Endothelial cell of umbilical vein (primary cell): ENCODE measurements at regions not wholly inside any gene's neighbourhood (a gene's known extent, or its start where the extent isn't known, plus 50 kb on each side); places are given as distances from the start of the nearest gene placed in this dataset.
"Not testable (repeated sequence)": the region's sequence is repeated elsewhere in the genome, so short reads cannot be mapped to it uniquely, and the experiment has no call there.

Experiments
- BruUV-seq: library from RNA; stranded (reverse); fragments of 400-500 nt; replicated peaks from 2 replicates; lab custom pipeline; 2021; lab: Mats Ljungman, UMichigan
- CTCF ChIA-PET: fragments of 300-600, 350-600 bp; sonication (Branson Sonifier 250); formaldehyde crosslinking; loops from one replicate; lab custom pipeline; 2021; ENCODE audit warnings: antibody characterized with exemption, inconsistent platforms; lab: Charles Lee
- POLR2A ChIA-PET: fragments of 300-600, 350-600 bp; sonication (Branson Sonifier 250); formaldehyde crosslinking; loops from one replicate; lab custom pipeline; 2021; ENCODE audit warnings: antibody characterized with exemption, inconsistent platforms; lab: Charles Lee
- DNase-seq: peaks from one replicate; pipeline ENCODE4 v3.0.0-alpha.2; 2011; ENCODE audit warnings: low read depth, low spot score
- FAIRE-seq: peaks from 2 replicates; lab custom pipeline; 2011; peaks lifted over from hg19 to GRCh38; lab: Jason Lieb, UNC
- H2AFZ ChIP-seq: 2 replicates; pipeline ENCODE4 v1.6.0; 2012; ENCODE audit warnings: low read depth, low read length, control low read depth, inconsistent platforms
- H3K27ac ChIP-seq: 2 replicates; pipeline ENCODE4 v1.5.1; 2011; ENCODE audit warnings: low read depth, mild to moderate bottlenecking, control low read depth, low read length, moderate library complexity; ENCODE audit not compliant: insufficient read depth
- H3K27me3 ChIP-seq, 2 experiments: 2 replicates each; pipeline versions ENCODE4 v1.6.0 to v1.6.1; 2011; ENCODE audit warnings: low read length in 2 of 2, mixed read lengths in 1 of 2; ENCODE audit not compliant: control insufficient read depth in 2 of 2, insufficient read depth in 2 of 2
- H3K36me3 ChIP-seq, 2 experiments: 2 replicates in 1 of 2; 3 replicates in 1 of 2; pipeline ENCODE4 v1.5.1; 2011; ENCODE audit warnings: low read length in 2 of 2, mild to moderate bottlenecking in 1 of 2, moderate library complexity in 1 of 2; ENCODE audit not compliant: control insufficient read depth in 2 of 2, insufficient read depth in 2 of 2; ENCODE audit errors: extremely low read depth in 1 of 2
- H3K4me1 ChIP-seq: 3 replicates; pipeline ENCODE4 v1.5.1; 2011; ENCODE audit warnings: mild to moderate bottlenecking, low read length; ENCODE audit not compliant: control insufficient read depth, insufficient read depth; ENCODE audit errors: extremely low read depth
- H3K4me2 ChIP-seq: 2 replicates; pipeline ENCODE4 v1.6.1; 2011; ENCODE audit warnings: low read length, control low read depth, mixed read lengths; ENCODE audit not compliant: insufficient read depth
- H3K4me3 ChIP-seq, 3 experiments: fragments of 200-600 bp in 1 of 3; sonication (generic), shearing (Covaris generic) in 1 of 3; replicated peaks in 1 of 3; 2 replicates each; pipeline ENCODE4 v1.5.1; 2011 to 2016; ENCODE audit warnings: control low read depth in 3 of 3, low read length in 3 of 3, mild to moderate bottlenecking in 2 of 3, inconsistent platforms in 1 of 3, low read depth in 1 of 3, moderate library complexity in 1 of 3; ENCODE audit not compliant: insufficient read depth in 1 of 3
- H3K79me2 ChIP-seq: 2 replicates; pipeline ENCODE4 v1.6.0; 2012; ENCODE audit warnings: low read length, inconsistent platforms; ENCODE audit not compliant: control insufficient read depth, insufficient read depth
- H3K9ac ChIP-seq: replicated peaks from 2 replicates; pipeline ENCODE3; 2011; ENCODE audit warnings: low read length, control low read depth; ENCODE audit not compliant: insufficient read depth; ENCODE audit errors: extremely low read depth
- H3K9me1 ChIP-seq: replicated peaks from 3 replicates; pipeline ENCODE4 v1.6.0; 2011; ENCODE audit warnings: mild to moderate bottlenecking, low read length; ENCODE audit not compliant: control insufficient read depth, insufficient read depth; ENCODE audit errors: extremely low read depth
- H3K9me3 ChIP-seq: replicated peaks from 2 replicates; pipeline ENCODE4 v1.5.1; 2012; ENCODE audit warnings: low read length, inconsistent platforms; ENCODE audit not compliant: control insufficient read depth, insufficient read depth
- H4K20me1 ChIP-seq: replicated peaks from 2 replicates; pipeline ENCODE3; 2011; ENCODE audit warnings: mild to moderate bottlenecking, low read length; ENCODE audit not compliant: control insufficient read depth, insufficient read depth; ENCODE audit errors: extremely low read depth
- EZH2 ChIP-seq: IDR thresholded peaks from 2 replicates; pipeline ENCODE4 v1.6.1; 2012; ENCODE audit warnings: borderline replicate concordance, low read depth, mild to moderate bottlenecking, moderate library complexity, low read length, inconsistent platforms; ENCODE audit not compliant: severe bottlenecking
- GATA2 ChIP-seq: IDR thresholded peaks from 2 replicates; pipeline ENCODE4 v1.7.0; 2011; ENCODE audit warnings: low read depth, mild to moderate bottlenecking, moderate library complexity, mixed read lengths, low read length; ENCODE audit not compliant: insufficient read length, insufficient read depth
- JUN ChIP-seq: IDR thresholded peaks from 2 replicates; pipeline ENCODE4 v1.6.1; 2011; ENCODE audit warnings: borderline replicate concordance, low read depth; ENCODE audit not compliant: insufficient read length, insufficient read depth
- MYC ChIP-seq: IDR thresholded peaks from one replicate; pipeline ENCODE4 v1.6.1; 2011; ENCODE audit warnings: mild to moderate bottlenecking, low read depth, low read length
- POLR2AphosphoS5 ChIP-seq: IDR thresholded peaks from 2 replicates; pipeline ENCODE4 v1.6.1; 2012; ENCODE audit warnings: low read depth, mild to moderate bottlenecking, control low read depth, low read length, moderate library complexity; ENCODE audit not compliant: insufficient read depth
- dilution Hi-C: fragments of 300-500 bp; cut with MboI; formaldehyde crosslinking; loops from one replicate; pipeline ENCODE4 v1.15.0; 2019; ENCODE audit warnings: low sequenced_read_pairs; ENCODE audit not compliant: extremely low pct_ligation_motif_present
- intact Hi-C: fragments of 100-400 bp; cut with micrococcal nuclease; formaldehyde crosslinking; loops from one replicate; pipeline ENCODE4 v1.10.0; 2022
- TF ChIP-seq, protein P1 (sequence below): IDR thresholded peaks from 2 replicates; pipeline ENCODE4 v1.6.1; 2011; ENCODE audit not compliant: insufficient read depth, insufficient read length
- TF ChIP-seq, protein P2 (sequence below), 2 donors: IDR thresholded peaks; 1 replicate in 1 of 2; 2 replicates in 1 of 2; pipeline ENCODE4 v1.5.1; 2011; ENCODE audit warnings: low read length in 2 of 2, mild to moderate bottlenecking in 2 of 2, moderate library complexity in 2 of 2, control low read depth in 1 of 2, inconsistent platforms in 1 of 2, low read depth in 1 of 2; ENCODE audit not compliant: insufficient read depth in 1 of 2; ENCODE audit errors: extremely low read depth in 1 of 2

GRCh38 chr4:116101321-116101720 lies 984.1 kb downstream of the TRAM1L1 start:
- Histone ChIP-seq H3K27me3 (no peaks in the 10 kb centered on the region), H3K4me3 (no peak overlapping the region), H3K27ac (no peak overlapping the region), H3K4me1 (no peaks in the 10 kb centered on the region), H3K36me3 (no peaks in the 10 kb centered on the region), H3K9me1 (no peaks in the 10 kb centered on the region), H4K20me1 (no peaks in the 10 kb centered on the region), H3K79me2 (no peaks in the 10 kb centered on the region), H2AFZ (no peak overlapping the region), H3K9ac (no peak overlapping the region), H3K4me2 (no peak overlapping the region), H3K9me3 (peaks cover 2% of the 10 kb centered on the region)
- BruUV-seq = no TSS peak
- intact Hi-C loops (no loop called here), dilution Hi-C loops (no loop called here)
- FAIRE-seq (no peak), DNase-seq (no peak)
- POLR2A ChIA-PET = no interaction called here
- CTCF ChIA-PET = no interaction called here
- no peak for TF ChIP-seq JUN

DNA sequence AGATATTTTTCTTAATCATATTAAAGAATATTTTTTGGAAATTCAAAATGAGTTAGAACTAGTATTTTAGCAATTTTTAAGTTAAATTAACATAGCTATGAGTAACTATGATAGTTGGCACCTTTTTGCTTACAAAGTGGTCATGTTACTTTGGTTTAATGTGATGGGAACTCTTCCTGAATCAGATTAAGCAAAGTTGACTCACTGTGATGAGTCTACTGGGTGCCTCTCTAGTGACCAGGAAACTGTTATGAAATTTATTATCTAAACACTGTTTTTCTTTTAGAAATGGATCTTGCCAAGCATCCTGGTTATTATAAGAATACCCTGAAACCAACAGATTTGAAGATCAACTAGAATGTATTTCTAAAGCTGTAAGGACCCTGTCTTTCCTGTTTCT lies 985.8 kb downstream of the TRAM1L1 start:
- no peaks in the 10 kb centered on the region for H3K9me1 ChIP-seq
- H3K27me3 ChIP-seq = no peaks in the 10 kb centered on the region
- no peak overlapping the region for H3K27ac ChIP-seq
- BruUV-seq = no TSS peak
- H3K36me3 ChIP-seq = no peaks in the 10 kb centered on the region
- no peak overlapping the region for H3K4me2 ChIP-seq
- H4K20me1 ChIP-seq = no peaks in the 10 kb centered on the region
- no peaks in the 10 kb centered on the region for H3K79me2 ChIP-seq
- intact Hi-C loops (no loop called here), dilution Hi-C loops (no loop called here)
- H3K9me3 ChIP-seq = peaks cover 2% of the 10 kb centered on the region
- ChIA-PET CTCF (no interaction called here), POLR2A (no interaction called here)
- no peak for TF ChIP-seq POLR2AphosphoS5
- no peak for TF ChIP-seq MYC
- no peak for TF ChIP-seq JUN
- TF ChIP-seq GATA2 = no peak
- TF ChIP-seq, protein P1, sequence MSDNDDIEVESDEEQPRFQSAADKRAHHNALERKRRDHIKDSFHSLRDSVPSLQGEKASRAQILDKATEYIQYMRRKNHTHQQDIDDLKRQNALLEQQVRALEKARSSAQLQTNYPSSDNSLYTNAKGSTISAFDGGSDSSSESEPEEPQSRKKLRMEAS = no peak
- no peak for TF ChIP-seq EZH2
- TF ChIP-seq, protein P2, sequence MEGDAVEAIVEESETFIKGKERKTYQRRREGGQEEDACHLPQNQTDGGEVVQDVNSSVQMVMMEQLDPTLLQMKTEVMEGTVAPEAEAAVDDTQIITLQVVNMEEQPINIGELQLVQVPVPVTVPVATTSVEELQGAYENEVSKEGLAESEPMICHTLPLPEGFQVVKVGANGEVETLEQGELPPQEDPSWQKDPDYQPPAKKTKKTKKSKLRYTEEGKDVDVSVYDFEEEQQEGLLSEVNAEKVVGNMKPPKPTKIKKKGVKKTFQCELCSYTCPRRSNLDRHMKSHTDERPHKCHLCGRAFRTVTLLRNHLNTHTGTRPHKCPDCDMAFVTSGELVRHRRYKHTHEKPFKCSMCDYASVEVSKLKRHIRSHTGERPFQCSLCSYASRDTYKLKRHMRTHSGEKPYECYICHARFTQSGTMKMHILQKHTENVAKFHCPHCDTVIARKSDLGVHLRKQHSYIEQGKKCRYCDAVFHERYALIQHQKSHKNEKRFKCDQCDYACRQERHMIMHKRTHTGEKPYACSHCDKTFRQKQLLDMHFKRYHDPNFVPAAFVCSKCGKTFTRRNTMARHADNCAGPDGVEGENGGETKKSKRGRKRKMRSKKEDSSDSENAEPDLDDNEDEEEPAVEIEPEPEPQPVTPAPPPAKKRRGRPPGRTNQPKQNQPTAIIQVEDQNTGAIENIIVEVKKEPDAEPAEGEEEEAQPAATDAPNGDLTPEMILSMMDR (IDR thresholded peaks at IDR 0.05; ENCODE audit: extremely low read depth in 1 of 2, insufficient read depth in 1 of 2, low read depth in 1 of 2, low read length in 2 of 2) = no peak
- H2AFZ ChIP-seq = no peak overlapping the region
- no peaks in the 10 kb centered on the region for H3K4me1 ChIP-seq
- H3K4me3 ChIP-seq = no peak overlapping the region
- DNase-seq (no peak), FAIRE-seq (no peak)
- H3K9ac ChIP-seq = no peak overlapping the region

GRCh38 chr4:116097353-116097752 lies 983.9 kb upstream of the NDST4 start:
- H3K4me2 ChIP-seq, H3K27ac ChIP-seq, CTCF ChIA-PET, DNase-seq, H3K9me1 ChIP-seq, H3K9ac ChIP-seq, H3K9me3 ChIP-seq, FAIRE-seq, POLR2A ChIA-PET, H3K27me3 ChIP-seq, intact Hi-C loops, H4K20me1 ChIP-seq, dilution Hi-C loops, H3K36me3 ChIP-seq, H3K4me1 ChIP-seq, H3K4me3 ChIP-seq, H2AFZ ChIP-seq, BruUV-seq, H3K79me2 ChIP-seq: not testable (repeated sequence)
